ENCODE measurements at regions not wholly inside any gene's neighbourhood (a gene's known extent, or its start where the extent isn't known, plus 50 kb on each side); places are given as distances from the start of the nearest gene placed in this dataset.

DNA sequence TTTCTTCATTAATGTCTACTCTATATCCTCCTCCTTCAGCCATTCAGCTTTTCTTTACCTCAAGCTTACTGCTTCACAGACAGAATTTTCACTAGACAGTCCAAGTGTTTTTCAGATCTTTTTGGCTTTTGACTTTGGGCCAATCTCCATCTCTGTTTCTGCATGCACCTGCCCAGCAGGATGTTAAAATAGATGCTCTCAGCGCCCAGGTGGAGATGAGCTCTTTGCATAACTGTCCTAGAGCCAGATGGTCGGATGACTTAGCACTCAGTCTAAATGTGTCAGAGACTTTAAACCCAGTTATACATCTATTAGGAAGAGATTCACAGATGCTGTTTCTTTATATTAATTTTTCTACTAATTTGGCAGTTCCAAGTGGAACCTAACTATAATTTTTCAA lies 80.3 kb upstream of the SSTR1 start:
- no peak for TF ChIP-seq CTCF (IDR thresholded peaks at IDR 0.05; ENCODE audit: poor library complexity, severe bottlenecking)
- no peak for TF ChIP-seq POLR2AphosphoS5 (IDR thresholded peaks at IDR 0.05)
- no peak for TF ChIP-seq SMC3 (conservative IDR thresholded peaks at IDR 0.05; ENCODE audit: poor library complexity)
- TF ChIP-seq, protein P1, sequence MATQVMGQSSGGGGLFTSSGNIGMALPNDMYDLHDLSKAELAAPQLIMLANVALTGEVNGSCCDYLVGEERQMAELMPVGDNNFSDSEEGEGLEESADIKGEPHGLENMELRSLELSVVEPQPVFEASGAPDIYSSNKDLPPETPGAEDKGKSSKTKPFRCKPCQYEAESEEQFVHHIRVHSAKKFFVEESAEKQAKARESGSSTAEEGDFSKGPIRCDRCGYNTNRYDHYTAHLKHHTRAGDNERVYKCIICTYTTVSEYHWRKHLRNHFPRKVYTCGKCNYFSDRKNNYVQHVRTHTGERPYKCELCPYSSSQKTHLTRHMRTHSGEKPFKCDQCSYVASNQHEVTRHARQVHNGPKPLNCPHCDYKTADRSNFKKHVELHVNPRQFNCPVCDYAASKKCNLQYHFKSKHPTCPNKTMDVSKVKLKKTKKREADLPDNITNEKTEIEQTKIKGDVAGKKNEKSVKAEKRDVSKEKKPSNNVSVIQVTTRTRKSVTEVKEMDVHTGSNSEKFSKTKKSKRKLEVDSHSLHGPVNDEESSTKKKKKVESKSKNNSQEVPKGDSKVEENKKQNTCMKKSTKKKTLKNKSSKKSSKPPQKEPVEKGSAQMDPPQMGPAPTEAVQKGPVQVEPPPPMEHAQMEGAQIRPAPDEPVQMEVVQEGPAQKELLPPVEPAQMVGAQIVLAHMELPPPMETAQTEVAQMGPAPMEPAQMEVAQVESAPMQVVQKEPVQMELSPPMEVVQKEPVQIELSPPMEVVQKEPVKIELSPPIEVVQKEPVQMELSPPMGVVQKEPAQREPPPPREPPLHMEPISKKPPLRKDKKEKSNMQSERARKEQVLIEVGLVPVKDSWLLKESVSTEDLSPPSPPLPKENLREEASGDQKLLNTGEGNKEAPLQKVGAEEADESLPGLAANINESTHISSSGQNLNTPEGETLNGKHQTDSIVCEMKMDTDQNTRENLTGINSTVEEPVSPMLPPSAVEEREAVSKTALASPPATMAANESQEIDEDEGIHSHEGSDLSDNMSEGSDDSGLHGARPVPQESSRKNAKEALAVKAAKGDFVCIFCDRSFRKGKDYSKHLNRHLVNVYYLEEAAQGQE (IDR thresholded peaks at IDR 0.05; ENCODE audit: borderline replicate concordance), result no peak
- no peak for TF ChIP-seq MXI1 (conservative IDR thresholded peaks at IDR 0.05; ENCODE audit: poor library complexity, severe bottlenecking)
- TF ChIP-seq RAD21 (conservative IDR thresholded peaks at IDR 0.05), result no peak

Data from neural cell (in vitro differentiated cells).